SK-N-SH (cell line): ENCODE measurements at regions not wholly inside any gene's neighbourhood (a gene's known extent, or its start where the extent isn't known, plus 50 kb on each side); places are given as distances from the start of the nearest gene placed in this dataset.

Source experiments
- CTCF ChIA-PET: fragments of 300-600, 350-600 bp; formaldehyde crosslinking; extraction: SDS; loops from one replicate; lab custom pipeline; 2021; lab: Yijun Ruan, JAX
- POLR2A ChIA-PET: fragments of 350-600 bp; sonication (Branson Sonifier 250); formaldehyde crosslinking; extraction: SDS; loops from one replicate; lab custom pipeline; 2020; ENCODE audit warnings: antibody characterized with exemption, inconsistent platforms; lab: Yijun Ruan, JAX
- DNase-seq: peaks from one replicate; pipeline ENCODE4 v3.0.0; 2012
- H2AFZ ChIP-seq: fragments of 200-600 bp; sonication (generic); 2 replicates; pipeline ENCODE4 v1.8.1; 2016; ENCODE audit warnings: antibody characterized with exemption, mild to moderate bottlenecking, low read depth
- H3F3A ChIP-seq: fragments of 200-600 bp; sonication (generic); replicated peaks from 2 replicates; pipeline ENCODE3; 2016; ENCODE audit warnings: antibody characterized with exemption, mild to moderate bottlenecking; ENCODE audit not compliant: insufficient read depth
- H3K27ac ChIP-seq, 2 experiments: fragments of 200-500 bp in 1 of 2; fragments of 200-600 bp in 1 of 2; sonication (Bioruptor generic) in 1 of 2; sonication (generic), shearing (Covaris generic) in 1 of 2; 2 replicates each; pipeline versions ENCODE4 v1.5.1 to v1.6.1; 2014 to 2016; ENCODE audit warnings: low read depth in 2 of 2, inconsistent platforms in 1 of 2, low read length in 1 of 2, mild to moderate bottlenecking in 1 of 2, mixed read lengths in 1 of 2
- H3K27me3 ChIP-seq: fragments of 200-600 bp; sonication (generic), shearing (Covaris generic); 2 replicates; pipeline ENCODE4 v1.6.1; 2016; ENCODE audit warnings: mixed run types; ENCODE audit not compliant: insufficient read depth
- H3K36me3 ChIP-seq, 2 experiments: fragments of 200-500 bp in 1 of 2; fragments of 200-600 bp in 1 of 2; sonication (Bioruptor generic) in 1 of 2; sonication (generic) in 1 of 2; replicated peaks in 1 of 2; 2 replicates each; pipeline versions ENCODE3 to v1.5.1; 2014 to 2016; ENCODE audit warnings: low read length in 1 of 2, mild to moderate bottlenecking in 1 of 2; ENCODE audit not compliant: insufficient read depth in 2 of 2, control insufficient read depth in 1 of 2
- H3K4me1 ChIP-seq, 2 experiments: fragments of 200-500 bp in 1 of 2; fragments of 200-600 bp in 1 of 2; sonication (Bioruptor generic) in 1 of 2; sonication (generic), shearing (Covaris generic) in 1 of 2; 2 replicates each; pipeline versions ENCODE4 v1.5.1 to v1.6.1; 2014 to 2016; ENCODE audit warnings: low read depth in 1 of 2, low read length in 1 of 2, mixed run types in 1 of 2; ENCODE audit not compliant: insufficient read depth in 2 of 2, control insufficient read depth in 1 of 2
- H3K4me2 ChIP-seq: fragments of 200-600 bp; sonication (generic), shearing (Covaris generic); 2 replicates; pipeline ENCODE4 v1.6.1; 2017; ENCODE audit warnings: mixed run types
- H3K4me3 ChIP-seq, 2 experiments: fragments of 200-500 bp in 1 of 2; fragments of 200-600 bp in 1 of 2; sonication (Bioruptor generic) in 1 of 2; sonication (generic), shearing (Covaris generic) in 1 of 2; 2 replicates each; pipeline versions ENCODE4 v1.5.1 to v1.8.1; 2014 to 2016; ENCODE audit warnings: low read depth in 2 of 2, inconsistent platforms in 1 of 2, low read length in 1 of 2, mild to moderate bottlenecking in 1 of 2, mixed read lengths in 1 of 2, moderate library complexity in 1 of 2
- H3K79me2 ChIP-seq: fragments of 200-600 bp; sonication (generic); 2 replicates; pipeline ENCODE4 v1.8.1; 2017; ENCODE audit warnings: mild to moderate bottlenecking; ENCODE audit not compliant: insufficient read depth
- H3K9ac ChIP-seq: fragments of 200-600 bp; sonication (generic); 2 replicates; pipeline ENCODE4 v1.6.1; 2017; ENCODE audit warnings: mixed run types
- H3K9me2 ChIP-seq: fragments of 200-600 bp; sonication (generic); 2 replicates; pipeline ENCODE4 v1.6.1; 2017; ENCODE audit warnings: mixed run types
- H3K9me3 ChIP-seq: fragments of 200-600 bp; sonication (generic); 2 replicates; pipeline ENCODE4 v1.6.1; 2017; ENCODE audit warnings: mixed run types, mild to moderate bottlenecking, moderate library complexity
- H4K20me1 ChIP-seq: fragments of 200-600 bp; sonication (generic); 2 replicates; pipeline ENCODE4 v1.6.1; 2017; ENCODE audit warnings: mild to moderate bottlenecking, mixed run types; ENCODE audit not compliant: insufficient read depth
- CHD2 ChIP-seq: fragments of 150-350 bp; IDR thresholded peaks from 2 replicates; pipeline ENCODE4 v1.6.1; 2018; ENCODE audit warnings: low read length; ENCODE audit not compliant: partially characterized antibody
- FOSL2 ChIP-seq: IDR thresholded peaks from 2 replicates; pipeline ENCODE4 v1.4.0; 2012; ENCODE audit warnings: low read depth, mild to moderate bottlenecking, moderate library complexity, borderline replicate concordance
- FOXJ3 ChIP-seq: sonication (generic); formaldehyde crosslinking; IDR thresholded peaks from 2 replicates; pipeline ENCODE4 v1.5.1; 2020; ENCODE audit warnings: mild to moderate bottlenecking, missing genetic modification reagents
- GATA2 ChIP-seq: sonication (generic); formaldehyde crosslinking; IDR thresholded peaks from 2 replicates; pipeline ENCODE4 v1.5.0; 2020; ENCODE audit warnings: mild to moderate bottlenecking, missing genetic modification reagents
- MEF2A ChIP-seq: IDR thresholded peaks from 2 replicates; pipeline ENCODE4 v1.4.0; 2012; ENCODE audit warnings: low read depth, borderline replicate concordance
- NRF1 ChIP-seq: IDR thresholded peaks from 2 replicates; pipeline ENCODE4 v1.6.1; 2012; ENCODE audit warnings: low read depth, mild to moderate bottlenecking, low read length
- PBX3 ChIP-seq: IDR thresholded peaks from 2 replicates; pipeline ENCODE4; 2012
- RXRA ChIP-seq: IDR thresholded peaks from 2 replicates; pipeline ENCODE4 v1.4.0; 2012; ENCODE audit warnings: low read depth, mild to moderate bottlenecking, borderline replicate concordance
- SIN3A ChIP-seq: IDR thresholded peaks from 2 replicates; pipeline ENCODE4 v1.6.1; 2012; ENCODE audit warnings: low read depth, mild to moderate bottlenecking, low read length, moderate library complexity, borderline replicate concordance
- SMC3 ChIP-seq: IDR thresholded peaks from 2 replicates; pipeline ENCODE4 v1.6.1; 2012; ENCODE audit warnings: low read depth, low read length, improper control_type of control experiment
- TCF12 ChIP-seq: IDR thresholded peaks from 2 replicates; pipeline ENCODE4 v1.4.0; 2012
- TEAD4 ChIP-seq: IDR thresholded peaks from 2 replicates; pipeline ENCODE4 v1.4.0; 2012; ENCODE audit warnings: mild to moderate bottlenecking, borderline replicate concordance; ENCODE audit not compliant: insufficient read depth
- YY1 ChIP-seq: IDR thresholded peaks from 2 replicates; pipeline ENCODE4 v1.4.0; 2012; ENCODE audit warnings: low read depth, mild to moderate bottlenecking
- ZBTB33 ChIP-seq: IDR thresholded peaks from 2 replicates; pipeline ENCODE4 v1.4.0; 2012; ENCODE audit warnings: low read depth, borderline replicate concordance
- WGBS: methylation state at CpG from one replicate; pipeline ENCODE4 v1.1.6; 2017; ENCODE audit warnings: low lambda C conversion rate; 5-methylcytosine and 5-hydroxymethylcytosine counted together
- TF ChIP-seq, protein P1 (sequence below): fragments of 150-350 bp; IDR thresholded peaks from 2 replicates; pipeline ENCODE4 v1.6.1; 2017; ENCODE audit warnings: antibody characterized with exemption, low read length, low read depth, borderline replicate concordance
- TF ChIP-seq, protein P2 (sequence below): fragments of 150-350 bp; IDR thresholded peaks from 2 replicates; pipeline ENCODE4 v1.6.1; 2016; ENCODE audit warnings: mild to moderate bottlenecking, low read depth, low read length

GRCh38 chr13:50291611-50292010 is 276.4 kb downstream of the KCNRG start:
- H3K79me2 ChIP-seq = no peaks in the 10 kb centered on the region
- no peaks in the 10 kb centered on the region for H4K20me1 ChIP-seq
- H3F3A ChIP-seq = no peaks in the 10 kb centered on the region
- no peaks in the 10 kb centered on the region for H3K27me3 ChIP-seq
- 24% methylated on average over 2 of the region's 2 CpGs for WGBS
- no peaks in the 10 kb centered on the region for H3K36me3 ChIP-seq
- no peaks in the 10 kb centered on the region for H3K9me2 ChIP-seq
- TF ChIP-seq FOXJ3 (no peak), TCF12 (no peak), SIN3A (no peak), TEAD4 (no peak), MEF2A (no peak), GATA2 (CRISPR knock-in tag) (no peak), CHD2 (no peak), FOSL2 (no peak), NRF1 (no peak), YY1 (no peak), SMC3 (no peak), RXRA (no peak), PBX3 (no peak), ZBTB33 (no peak)
- TF ChIP-seq, protein P1, sequence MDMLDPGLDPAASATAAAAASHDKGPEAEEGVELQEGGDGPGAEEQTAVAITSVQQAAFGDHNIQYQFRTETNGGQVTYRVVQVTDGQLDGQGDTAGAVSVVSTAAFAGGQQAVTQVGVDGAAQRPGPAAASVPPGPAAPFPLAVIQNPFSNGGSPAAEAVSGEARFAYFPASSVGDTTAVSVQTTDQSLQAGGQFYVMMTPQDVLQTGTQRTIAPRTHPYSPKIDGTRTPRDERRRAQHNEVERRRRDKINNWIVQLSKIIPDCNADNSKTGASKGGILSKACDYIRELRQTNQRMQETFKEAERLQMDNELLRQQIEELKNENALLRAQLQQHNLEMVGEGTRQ = no peak
- TF ChIP-seq, protein P2, sequence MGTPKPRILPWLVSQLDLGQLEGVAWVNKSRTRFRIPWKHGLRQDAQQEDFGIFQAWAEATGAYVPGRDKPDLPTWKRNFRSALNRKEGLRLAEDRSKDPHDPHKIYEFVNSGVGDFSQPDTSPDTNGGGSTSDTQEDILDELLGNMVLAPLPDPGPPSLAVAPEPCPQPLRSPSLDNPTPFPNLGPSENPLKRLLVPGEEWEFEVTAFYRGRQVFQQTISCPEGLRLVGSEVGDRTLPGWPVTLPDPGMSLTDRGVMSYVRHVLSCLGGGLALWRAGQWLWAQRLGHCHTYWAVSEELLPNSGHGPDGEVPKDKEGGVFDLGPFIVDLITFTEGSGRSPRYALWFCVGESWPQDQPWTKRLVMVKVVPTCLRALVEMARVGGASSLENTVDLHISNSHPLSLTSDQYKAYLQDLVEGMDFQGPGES = no peak
- TF ChIP-seq, all 33 proteins: peak for 0
- ChIA-PET CTCF (interaction anchor here (1.2 to 1.5 kb wide), 3 partner anchors 9 to 11 kb away, joined by 3 to 4 read pairs (median 3); no protein-coding TSS in a partner anchor), POLR2A (no interaction called here)
- no peak overlapping the region for H3K9ac ChIP-seq
- H2AFZ ChIP-seq = no peak overlapping the region
- H3K9me3 ChIP-seq = no peaks in the 10 kb centered on the region
- H3K4me2 ChIP-seq = no peak overlapping the region
- no peak for DNase-seq
- H3K4me1 ChIP-seq = no peaks in the 10 kb centered on the region
- H3K27ac ChIP-seq = no peak overlapping the region
- no peak overlapping the region for H3K4me3 ChIP-seq
